Ovary (tissue), 3 donors: ENCODE measurements at regions not wholly inside any gene's neighbourhood (a gene's known extent, or its start where the extent isn't known, plus 50 kb on each side); places are given as distances from the start of the nearest gene placed in this dataset.
"Not testable (repeated sequence)": the region's sequence is repeated elsewhere in the genome, so short reads cannot be mapped to it uniquely, and the experiment has no call there.

Source experiments
- EP300 ChIP-seq: sonication (generic); formaldehyde crosslinking; IDR thresholded peaks from one replicate; pipeline ENCODE4 v1.6.1; 2017; ENCODE audit warnings: antibody characterized with exemption
- TF ChIP-seq, protein P1 (sequence below), 3 donors: fragments of 450-650 bp in 2 of 3; fragments of 200-600 bp in 1 of 3; IDR thresholded peaks; one replicate each; pipeline versions ENCODE4 v1.5.1 to v1.8.0; 2016 to 2022; ENCODE audit warnings: antibody characterized with exemption in 3 of 3, mild to moderate bottlenecking in 1 of 3
- donor health status: DM: no; HTN: no; CAD: no.

GRCh38 chr4:49573666-49574215, 587.7 kb downstream of the CWH43 start:
- TF ChIP-seq, protein P1, sequence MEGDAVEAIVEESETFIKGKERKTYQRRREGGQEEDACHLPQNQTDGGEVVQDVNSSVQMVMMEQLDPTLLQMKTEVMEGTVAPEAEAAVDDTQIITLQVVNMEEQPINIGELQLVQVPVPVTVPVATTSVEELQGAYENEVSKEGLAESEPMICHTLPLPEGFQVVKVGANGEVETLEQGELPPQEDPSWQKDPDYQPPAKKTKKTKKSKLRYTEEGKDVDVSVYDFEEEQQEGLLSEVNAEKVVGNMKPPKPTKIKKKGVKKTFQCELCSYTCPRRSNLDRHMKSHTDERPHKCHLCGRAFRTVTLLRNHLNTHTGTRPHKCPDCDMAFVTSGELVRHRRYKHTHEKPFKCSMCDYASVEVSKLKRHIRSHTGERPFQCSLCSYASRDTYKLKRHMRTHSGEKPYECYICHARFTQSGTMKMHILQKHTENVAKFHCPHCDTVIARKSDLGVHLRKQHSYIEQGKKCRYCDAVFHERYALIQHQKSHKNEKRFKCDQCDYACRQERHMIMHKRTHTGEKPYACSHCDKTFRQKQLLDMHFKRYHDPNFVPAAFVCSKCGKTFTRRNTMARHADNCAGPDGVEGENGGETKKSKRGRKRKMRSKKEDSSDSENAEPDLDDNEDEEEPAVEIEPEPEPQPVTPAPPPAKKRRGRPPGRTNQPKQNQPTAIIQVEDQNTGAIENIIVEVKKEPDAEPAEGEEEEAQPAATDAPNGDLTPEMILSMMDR (IDR thresholded peaks at IDR 0.05): not testable (repeated sequence)
- not testable (repeated sequence) for TF ChIP-seq EP300
